Stimulated activated CD4-positive, alpha-beta T cell treated with anti-CD3 and anti-CD28 coated beads, Interleukin-15, amount 100 ng/mL, for 1 hour (primary cell): ENCODE measurements at regions not wholly inside any gene's neighbourhood (a gene's known extent, or its start where the extent isn't known, plus 50 kb on each side); places are given as distances from the start of the nearest gene placed in this dataset.
"Not testable (repeated sequence)": the region's sequence is repeated elsewhere in the genome, so short reads cannot be mapped to it uniquely, and the experiment has no call there.

Experiments used
- DNase-seq, 2 donors: peaks; one replicate each; pipeline ENCODE4 v3.0.0-alpha.2; 2020; ENCODE audit warnings: low read depth in 1 of 2, low spot score in 1 of 2

GRCh38 chr2:173467751-173468150 lies 113.1 kb downstream of the CDCA7 start:
- DNase-seq = no peak

- DNase-seq = no peak
Observed at GRCh38 chr2:173468266-173468793, 113.7 kb downstream of the CDCA7 start.

GRCh38 chr2:173472112-173472511 lies 117.4 kb downstream of the CDCA7 start:
- DNase-seq = no peak

GRCh38 chr2:173483137-173483536 lies 128.5 kb downstream of the CDCA7 start:
- no peak for DNase-seq

- DNase-seq = no peak
Observed at GRCh38 chr2:173488861-173489260, 134.2 kb downstream of the CDCA7 start.

GRCh38 chr2:173491418-173491817 lies 136.7 kb downstream of the CDCA7 start:
- DNase-seq = no peak

- no peak for DNase-seq
Observed at GRCh38 chr2:173493874-173494273, 139.2 kb downstream of the CDCA7 start.

GRCh38 chr2:173496746-173497145 lies 142.1 kb downstream of the CDCA7 start:
- DNase-seq = no peak

GRCh38 chr2:173500953-173501352 lies 146.3 kb downstream of the CDCA7 start:
- no peak for DNase-seq

- no peak for DNase-seq
Observed at GRCh38 chr2:173502296-173502695, 147.6 kb downstream of the CDCA7 start.

- DNase-seq = no peak
Observed at GRCh38 chr2:173511357-173511756, 156.7 kb downstream of the CDCA7 start.

- DNase-seq = no peak
Observed at GRCh38 chr2:173511942-173512341, 157.3 kb downstream of the CDCA7 start.

- no peak for DNase-seq
Observed at GRCh38 chr2:173513107-173513727, 158.5 kb downstream of the CDCA7 start.

GRCh38 chr2:173520918-173521317 lies 166.2 kb downstream of the CDCA7 start:
- no peak for DNase-seq

- DNase-seq = no peak
Observed at GRCh38 chr2:173521450-173522192, 166.9 kb downstream of the CDCA7 start.

- no peak for DNase-seq
Observed at GRCh38 chr2:173523497-173523896, 168.8 kb downstream of the CDCA7 start.

GRCh38 chr2:173524256-173524955 lies 169.7 kb downstream of the CDCA7 start:
- DNase-seq = no peak

- DNase-seq = not testable (repeated sequence)
Observed at GRCh38 chr2:173532732-173533531, 178.3 kb downstream of the CDCA7 start.

GRCh38 chr2:173537694-173538093 lies 183.0 kb downstream of the CDCA7 start:
- DNase-seq = no peak

- no peak for DNase-seq
Observed at GRCh38 chr2:173539615-173540014, 184.9 kb downstream of the CDCA7 start.
